GM23248 (cell line): ENCODE measurements at regions not wholly inside any gene's neighbourhood (a gene's known extent, or its start where the extent isn't known, plus 50 kb on each side); places are given as distances from the start of the nearest gene placed in this dataset.

ENCODE experiments used
- DNase-seq: peaks from one replicate; pipeline ENCODE4 v3.0.0-alpha.2; 2015
- H2AFZ ChIP-seq: fragments of 200-600 bp; sonication (generic); 2 replicates; pipeline ENCODE4 v1.6.1; 2016; ENCODE audit warnings: antibody characterized with exemption
- H3F3A ChIP-seq: fragments of 200-600 bp; sonication (generic); 2 replicates; pipeline ENCODE4 v1.6.1; 2016; ENCODE audit warnings: mild to moderate bottlenecking, antibody characterized with exemption, mixed run types; ENCODE audit not compliant: insufficient read depth
- H3K27ac ChIP-seq: fragments of 200-600 bp; sonication (generic); 2 replicates; pipeline ENCODE4 v1.5.1; 2016; ENCODE audit warnings: mild to moderate bottlenecking
- H3K27me3 ChIP-seq: fragments of 200-600 bp; sonication (generic); replicated peaks from 2 replicates; pipeline ENCODE4 v1.6.1; 2016; ENCODE audit warnings: mild to moderate bottlenecking; ENCODE audit not compliant: insufficient read depth
- H3K36me3 ChIP-seq: fragments of 200-600 bp; sonication (generic); 2 replicates; pipeline ENCODE4 v1.6.1; 2016; ENCODE audit warnings: low read depth, mild to moderate bottlenecking
- H3K4me1 ChIP-seq: fragments of 200-600 bp; sonication (generic); 2 replicates; pipeline ENCODE4 v1.6.1; 2016; ENCODE audit warnings: mild to moderate bottlenecking; ENCODE audit not compliant: insufficient read depth
- H3K4me2 ChIP-seq: fragments of 200-600 bp; sonication (generic); one replicate; pipeline ENCODE4 v1.6.1; 2016; ENCODE audit warnings: mild to moderate bottlenecking; ENCODE audit not compliant: unreplicated experiment
- H3K4me3 ChIP-seq: fragments of 200-600 bp; sonication (generic); 2 replicates; pipeline ENCODE4 v1.5.1; 2016; ENCODE audit warnings: mild to moderate bottlenecking
- H3K79me2 ChIP-seq: fragments of 200-600 bp; sonication (generic); 2 replicates; pipeline ENCODE4 v1.6.1; 2016; ENCODE audit warnings: mild to moderate bottlenecking; ENCODE audit not compliant: insufficient read depth
- H3K9ac ChIP-seq: fragments of 200-600 bp; sonication (generic); 2 replicates; pipeline ENCODE4 v1.6.1; 2016; ENCODE audit warnings: mild to moderate bottlenecking
- H3K9me2 ChIP-seq: fragments of 200-600 bp; sonication (generic); 2 replicates; pipeline ENCODE4 v1.6.1; 2016; ENCODE audit warnings: mixed run types, mild to moderate bottlenecking, moderate library complexity; ENCODE audit not compliant: insufficient read depth
- H3K9me3 ChIP-seq: fragments of 200-600 bp; sonication (generic); one replicate; pipeline ENCODE4 v1.6.1; 2017; ENCODE audit warnings: low read depth
- H4K20me1 ChIP-seq: fragments of 200-600 bp; sonication (generic); 2 replicates; pipeline ENCODE4 v1.6.0; 2016; ENCODE audit not compliant: insufficient read depth
- EZH2 ChIP-seq: fragments of 200-600 bp; sonication (generic); IDR thresholded peaks from 2 replicates; pipeline ENCODE4 v1.6.1; 2018; ENCODE audit warnings: antibody characterized with exemption, mild to moderate bottlenecking; ENCODE audit not compliant: insufficient read depth, poor library complexity, severe bottlenecking
- EZH2phosphoT487 ChIP-seq: fragments of 200-600 bp; sonication (generic); IDR thresholded peaks from 2 replicates; pipeline ENCODE4 v1.6.1; 2018; ENCODE audit warnings: antibody characterized with exemption, moderate library complexity, mild to moderate bottlenecking, low read depth; ENCODE audit not compliant: insufficient read depth
- whole genome bisulfite sequencing, 2 experiments: methylation state at CpG; one replicate each; pipeline ENCODE4 v1.1.6; 2015 to 2017; ENCODE audit warnings: low lambda C conversion rate in 2 of 2, low coverage in 1 of 2; ENCODE audit errors: missing lambda C conversion rate in 2 of 2; 5-methylcytosine and 5-hydroxymethylcytosine counted together
- in situ Hi-C: fragments of 300-500 bp; cut with MboI; formaldehyde crosslinking; loops from 2 replicates; pipeline ENCODE4 v1.15.0; 2020

DNA sequence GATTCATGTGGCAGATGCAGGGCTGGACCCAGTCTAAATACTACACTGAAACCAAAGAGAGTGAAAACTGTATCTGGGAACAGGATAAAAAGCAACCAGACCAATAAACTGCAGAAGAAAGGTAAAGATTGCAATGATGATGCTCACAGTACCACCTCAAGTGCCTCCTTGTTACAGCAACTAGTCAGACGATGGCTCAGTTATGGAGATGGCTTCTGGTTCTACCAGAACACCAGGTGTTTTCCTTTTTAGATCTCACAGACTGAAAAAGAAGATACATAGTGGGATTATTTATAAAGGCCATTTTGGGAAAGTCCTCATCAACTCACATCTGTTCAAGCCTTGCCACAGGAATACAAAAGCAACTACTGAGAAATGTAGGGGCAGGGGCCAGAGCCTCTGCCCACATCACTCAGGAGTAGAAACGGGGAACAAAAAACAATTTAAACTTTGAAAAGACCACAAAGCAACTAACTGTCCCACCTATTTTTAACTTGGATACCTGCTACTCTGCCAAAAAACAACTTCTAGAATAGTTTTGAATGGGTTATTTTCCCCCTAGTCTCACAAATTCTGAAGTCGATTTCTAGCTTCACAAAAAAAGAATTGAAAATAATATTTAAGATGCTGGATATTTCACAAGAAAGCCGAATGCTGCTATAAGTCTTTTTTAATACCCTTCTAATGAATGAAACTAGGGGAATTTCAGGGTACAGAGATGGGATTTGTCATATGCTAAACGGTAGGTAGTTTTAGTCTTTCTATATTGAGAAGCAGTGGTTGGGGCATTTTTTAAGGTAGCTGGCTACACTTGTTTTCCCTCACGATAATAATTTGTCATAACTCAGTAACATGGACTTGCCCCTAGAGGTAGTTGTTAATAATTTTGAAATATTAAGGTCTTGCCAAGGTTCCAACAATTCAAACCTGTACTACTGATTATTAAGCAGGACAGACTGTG lies 197.2 kb upstream of the TMPO start:
- in situ Hi-C loops: no loop called here
- Histone ChIP-seq H3K27me3 (no peaks in the 10 kb centered on the region), H3K9me2 (no peaks in the 10 kb centered on the region), H4K20me1 (no peaks in the 10 kb centered on the region), H3K27ac (no peak overlapping the region), H3K79me2 (no peaks in the 10 kb centered on the region), H3K4me2 (no peak overlapping the region), H3K4me1 (no peaks in the 10 kb centered on the region), H3K9ac (no peak overlapping the region), H2AFZ (no peak overlapping the region), H3F3A (no peaks in the 10 kb centered on the region), H3K4me3 (no peak overlapping the region), H3K9me3 (no peaks in the 10 kb centered on the region), H3K36me3 (no peaks in the 10 kb centered on the region)
- no peak for DNase-seq
- TF ChIP-seq EZH2 (no peak), EZH2phosphoT487 (no peak)
- WGBS, 2 experiments: 23 to 26% methylated on average over 6 of the region's 6 CpGs

GRCh38 chr12:98319716-98320425 lies 195.5 kb upstream of the TMPO start:
- H3K4me2 ChIP-seq: no peak overlapping the region
- H3K27me3 ChIP-seq: no peaks in the 10 kb centered on the region
- 3 to 4% methylated on average over 1 of the region's 1 CpG for WGBS, 2 experiments
- no peak for DNase-seq
- no peaks in the 10 kb centered on the region for H3F3A ChIP-seq
- in situ Hi-C loops: no loop called here
- no peak overlapping the region for H3K27ac ChIP-seq
- H3K79me2 ChIP-seq: no peaks in the 10 kb centered on the region
- H4K20me1 ChIP-seq: no peaks in the 10 kb centered on the region
- TF ChIP-seq EZH2 (no peak), EZH2phosphoT487 (no peak)
- H3K36me3 ChIP-seq: no peaks in the 10 kb centered on the region
- H2AFZ ChIP-seq: no peak overlapping the region
- H3K9ac ChIP-seq: no peak overlapping the region
- H3K4me3 ChIP-seq: no peak overlapping the region
- no peaks in the 10 kb centered on the region for H3K4me1 ChIP-seq
- no peaks in the 10 kb centered on the region for H3K9me2 ChIP-seq
- H3K9me3 ChIP-seq: no peaks in the 10 kb centered on the region

GRCh38 chr12:98325003-98325402 lies 190.4 kb upstream of the TMPO start:
- no peak overlapping the region for H3K4me2 ChIP-seq
- in situ Hi-C loops: no loop called here
- H3K9ac ChIP-seq: no peak overlapping the region

DNA sequence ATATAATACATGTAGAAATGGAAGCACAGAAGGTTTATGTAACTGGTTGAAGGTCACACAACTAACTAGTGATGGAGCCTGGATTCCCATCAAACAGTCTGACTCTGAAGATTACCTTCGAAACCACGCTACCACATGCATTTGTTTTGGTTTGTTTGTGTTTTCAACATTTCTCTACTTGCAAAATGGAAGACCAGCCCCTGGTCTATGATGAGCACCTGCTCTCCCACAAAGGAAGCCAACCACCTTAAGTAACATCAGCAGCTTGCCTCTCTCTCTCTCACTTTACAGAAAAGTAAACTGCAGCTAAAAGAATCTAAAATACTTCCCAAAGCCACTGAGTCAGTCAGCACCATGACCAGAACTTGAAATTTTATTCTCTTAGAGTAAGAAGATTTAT lies 186.9 kb upstream of the TMPO start:
- H3K36me3 ChIP-seq: no peaks in the 10 kb centered on the region
- DNase-seq: no peak
- H3K27ac ChIP-seq: no peak overlapping the region
- TF ChIP-seq EZH2phosphoT487 (no peak), EZH2 (no peak)
- H3K9me3 ChIP-seq: no peaks in the 10 kb centered on the region
- no peaks in the 10 kb centered on the region for H3K9me2 ChIP-seq
- in situ Hi-C loops: no loop called here
- no peaks in the 10 kb centered on the region for H4K20me1 ChIP-seq
- H3K27me3 ChIP-seq: no peaks in the 10 kb centered on the region
- H3K4me3 ChIP-seq: no peak overlapping the region
- H3K4me1 ChIP-seq: no peaks in the 10 kb centered on the region
- 10 to 28% methylated on average over 2 of the region's 2 CpGs for WGBS, 2 experiments
- H3K9ac ChIP-seq: no peak overlapping the region
- no peak overlapping the region for H2AFZ ChIP-seq
- H3F3A ChIP-seq: no peaks in the 10 kb centered on the region
- no peaks in the 10 kb centered on the region for H3K79me2 ChIP-seq
- H3K4me2 ChIP-seq: no peak overlapping the region

More at GRCh38 chr12:98325003-98325402, 190.4 kb upstream of the TMPO start:
- Histone ChIP-seq H3K4me1 (no peaks in the 10 kb centered on the region), H3K27me3 (no peaks in the 10 kb centered on the region), H3K79me2 (no peaks in the 10 kb centered on the region), H3K9me3 (no peaks in the 10 kb centered on the region), H3K9me2 (no peaks in the 10 kb centered on the region), H3K36me3 (no peaks in the 10 kb centered on the region), H3K27ac (no peak overlapping the region), H3K4me3 (no peak overlapping the region), H4K20me1 (no peaks in the 10 kb centered on the region), H3F3A (no peaks in the 10 kb centered on the region), H2AFZ (no peak overlapping the region)
- TF ChIP-seq EZH2 (no peak), EZH2phosphoT487 (no peak)
- no peak for DNase-seq
